ENCODE measurements at regions not wholly inside any gene's neighbourhood (a gene's known extent, or its start where the extent isn't known, plus 50 kb on each side); places are given as distances from the start of the nearest gene placed in this dataset.

DNA sequence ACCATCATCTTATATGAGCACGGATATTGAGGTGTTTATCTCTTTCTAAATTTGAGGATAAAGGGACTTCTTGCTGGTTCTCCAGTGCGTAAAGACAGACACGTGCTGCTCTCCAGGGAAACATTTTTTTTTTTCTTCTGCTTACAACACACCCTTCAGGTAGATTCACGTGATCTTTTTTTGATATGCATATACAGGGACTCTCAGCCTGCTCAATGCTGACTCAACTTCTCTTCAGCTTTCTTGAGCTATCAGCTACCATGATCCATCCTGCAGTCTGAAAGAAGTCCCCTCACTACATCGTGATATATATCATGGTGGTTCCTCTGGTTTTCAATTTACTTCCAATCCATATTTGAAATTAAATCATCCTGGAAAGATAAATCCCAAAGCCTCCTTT, 87.1 kb upstream of the SLITRK3 start:
- H2AFZ ChIP-seq (ENCODE audit: low read depth): no peak overlapping the region
- no peak overlapping the region for H3K27ac ChIP-seq (ENCODE audit: low read depth in 2 of 2, low read length in 1 of 2)
- TF ChIP-seq, protein P1, sequence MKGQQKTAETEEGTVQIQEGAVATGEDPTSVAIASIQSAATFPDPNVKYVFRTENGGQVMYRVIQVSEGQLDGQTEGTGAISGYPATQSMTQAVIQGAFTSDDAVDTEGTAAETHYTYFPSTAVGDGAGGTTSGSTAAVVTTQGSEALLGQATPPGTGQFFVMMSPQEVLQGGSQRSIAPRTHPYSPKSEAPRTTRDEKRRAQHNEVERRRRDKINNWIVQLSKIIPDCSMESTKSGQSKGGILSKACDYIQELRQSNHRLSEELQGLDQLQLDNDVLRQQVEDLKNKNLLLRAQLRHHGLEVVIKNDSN (IDR thresholded peaks at IDR 0.05; ENCODE audit: borderline replicate concordance, low read depth): no peak
- TF ChIP-seq NFIC (IDR thresholded peaks at IDR 0.05; ENCODE audit: borderline replicate concordance) (no peak), FOXM1 (IDR thresholded peaks at IDR 0.05; ENCODE audit: low read depth) (no peak), CHD2 (IDR thresholded peaks at IDR 0.05; ENCODE audit: low read length, partially characterized antibody) (no peak), TCF12 (IDR thresholded peaks at IDR 0.05) (no peak), ELF1 (IDR thresholded peaks at IDR 0.05) (no peak)
- TF ChIP-seq, protein P2, sequence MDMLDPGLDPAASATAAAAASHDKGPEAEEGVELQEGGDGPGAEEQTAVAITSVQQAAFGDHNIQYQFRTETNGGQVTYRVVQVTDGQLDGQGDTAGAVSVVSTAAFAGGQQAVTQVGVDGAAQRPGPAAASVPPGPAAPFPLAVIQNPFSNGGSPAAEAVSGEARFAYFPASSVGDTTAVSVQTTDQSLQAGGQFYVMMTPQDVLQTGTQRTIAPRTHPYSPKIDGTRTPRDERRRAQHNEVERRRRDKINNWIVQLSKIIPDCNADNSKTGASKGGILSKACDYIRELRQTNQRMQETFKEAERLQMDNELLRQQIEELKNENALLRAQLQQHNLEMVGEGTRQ (IDR thresholded peaks at IDR 0.05; ENCODE audit: borderline replicate concordance, low read depth, low read length): no peak
- TF ChIP-seq, protein P3, sequence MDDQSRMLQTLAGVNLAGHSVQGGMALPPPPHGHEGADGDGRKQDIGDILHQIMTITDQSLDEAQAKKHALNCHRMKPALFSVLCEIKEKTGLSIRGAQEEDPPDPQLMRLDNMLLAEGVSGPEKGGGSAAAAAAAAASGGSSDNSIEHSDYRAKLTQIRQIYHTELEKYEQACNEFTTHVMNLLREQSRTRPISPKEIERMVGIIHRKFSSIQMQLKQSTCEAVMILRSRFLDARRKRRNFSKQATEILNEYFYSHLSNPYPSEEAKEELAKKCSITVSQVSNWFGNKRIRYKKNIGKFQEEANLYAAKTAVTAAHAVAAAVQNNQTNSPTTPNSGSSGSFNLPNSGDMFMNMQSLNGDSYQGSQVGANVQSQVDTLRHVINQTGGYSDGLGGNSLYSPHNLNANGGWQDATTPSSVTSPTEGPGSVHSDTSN (IDR thresholded peaks at IDR 0.05): no peak
- CTCF ChIA-PET: no interaction called here
- no peaks in the 10 kb centered on the region for H3K79me2 ChIP-seq (ENCODE audit: insufficient read depth)
- DNase-seq: no peak
- H3K36me3 ChIP-seq (replicated peaks in 1 of 2; ENCODE audit: control insufficient read depth in 1 of 2, insufficient read depth in 2 of 2, low read length in 1 of 2): no peaks in the 10 kb centered on the region
- no peaks in the 10 kb centered on the region for H3K4me1 ChIP-seq (ENCODE audit: control insufficient read depth in 1 of 2, insufficient read depth in 2 of 2, low read depth in 1 of 2, low read length in 1 of 2)
- H3K4me2 ChIP-seq: no peak overlapping the region
- POLR2A ChIA-PET: no interaction called here
- H3F3A ChIP-seq (replicated peaks; ENCODE audit: insufficient read depth): no peaks in the 10 kb centered on the region
- no peak overlapping the region for H3K4me3 ChIP-seq (ENCODE audit: low read depth in 2 of 2, low read length in 1 of 2)
- no peak overlapping the region for H3K9ac ChIP-seq
- 13% methylated on average over 5 of the region's 5 CpGs for whole genome bisulfite sequencing (ENCODE audit: low lambda C conversion rate)
- no peaks in the 10 kb centered on the region for H3K9me2 ChIP-seq
- H4K20me1 ChIP-seq (ENCODE audit: insufficient read depth): no peaks in the 10 kb centered on the region
- no peaks in the 10 kb centered on the region for H3K9me3 ChIP-seq
- H3K27me3 ChIP-seq (ENCODE audit: insufficient read depth): no peaks in the 10 kb centered on the region

DNA sequence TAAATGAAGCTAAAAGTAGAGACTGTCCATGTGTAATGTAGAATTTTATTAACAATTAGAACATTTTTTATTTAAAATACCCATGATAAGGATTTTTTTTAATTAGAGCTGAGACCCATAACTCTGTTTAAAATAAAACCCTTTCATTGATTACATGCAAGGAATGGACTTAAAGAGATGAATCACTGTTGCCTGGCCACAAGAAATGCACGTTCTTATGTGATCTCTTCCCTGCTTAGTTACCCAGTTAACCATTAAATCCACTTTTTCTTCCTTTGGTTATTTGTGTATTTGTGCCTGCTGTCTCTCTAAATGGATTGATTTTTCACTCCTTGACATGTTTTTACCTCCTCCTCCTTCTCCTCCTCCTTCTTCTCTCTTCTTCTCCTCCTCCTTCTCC, 83.3 kb upstream of the SLITRK3 start:
- Histone ChIP-seq H3K4me3 (ENCODE audit: low read depth in 2 of 2, low read length in 1 of 2) (no peak overlapping the region), H3K9ac (no peak overlapping the region), H3K4me1 (ENCODE audit: control insufficient read depth in 1 of 2, insufficient read depth in 2 of 2, low read depth in 1 of 2, low read length in 1 of 2) (no peaks in the 10 kb centered on the region), H3K9me3 (no peaks in the 10 kb centered on the region), H3K79me2 (ENCODE audit: insufficient read depth) (no peaks in the 10 kb centered on the region), H3K9me2 (no peaks in the 10 kb centered on the region), H3K4me2 (no peak overlapping the region), H3K36me3 (replicated peaks in 1 of 2; ENCODE audit: control insufficient read depth in 1 of 2, insufficient read depth in 2 of 2, low read length in 1 of 2) (no peaks in the 10 kb centered on the region), H3F3A (replicated peaks; ENCODE audit: insufficient read depth) (no peaks in the 10 kb centered on the region), H2AFZ (ENCODE audit: low read depth) (no peak overlapping the region), H3K27me3 (ENCODE audit: insufficient read depth) (no peaks in the 10 kb centered on the region), H3K27ac (ENCODE audit: low read depth in 2 of 2, low read length in 1 of 2) (no peak overlapping the region), H4K20me1 (ENCODE audit: insufficient read depth) (no peaks in the 10 kb centered on the region)
- DNase-seq: no peak
- ChIA-PET CTCF (no interaction called here), POLR2A (no interaction called here)
- TF ChIP-seq TCF12 (IDR thresholded peaks at IDR 0.05): no peak
- TF ChIP-seq NFIC (IDR thresholded peaks at IDR 0.05; ENCODE audit: borderline replicate concordance): no peak
- no peak for TF ChIP-seq POLR2AphosphoS5 (IDR thresholded peaks at IDR 0.05; ENCODE audit: low read depth, low read length)
- TF ChIP-seq JUND (IDR thresholded peaks at IDR 0.05): no peak
- no peak for TF ChIP-seq TAF1 (IDR thresholded peaks at IDR 0.05; ENCODE audit: borderline replicate concordance, low read depth, low read length)
- no peak for TF ChIP-seq GABPA (IDR thresholded peaks at IDR 0.05; ENCODE audit: low read depth)
- no peak for TF ChIP-seq TEAD4 (IDR thresholded peaks at IDR 0.05; ENCODE audit: borderline replicate concordance, insufficient read depth)
- no peak for TF ChIP-seq RXRA (IDR thresholded peaks at IDR 0.05; ENCODE audit: borderline replicate concordance, low read depth)
- no peak for TF ChIP-seq EP300 (IDR thresholded peaks at IDR 0.05; ENCODE audit: borderline replicate concordance in 1 of 2, low read depth in 1 of 2, low read length in 1 of 2)
- no peak for TF ChIP-seq FOSL2 (IDR thresholded peaks at IDR 0.05; ENCODE audit: borderline replicate concordance, low read depth)
- 4% methylated on average over 1 of the region's 1 CpG for WGBS (ENCODE audit: low lambda C conversion rate)

Data from SK-N-SH (cell line).